HepG2 (cell line): ENCODE measurements at regions not wholly inside any gene's neighbourhood (a gene's known extent, or its start where the extent isn't known, plus 50 kb on each side); places are given as distances from the start of the nearest gene placed in this dataset.

Experiments
- ATAC-seq: fragments of 200-7000 bp; cut with Tn5 transposase; 3 replicates; pipeline ENCODE4 v1.9.1; 2020; ENCODE audit warnings: mild to moderate bottlenecking, moderate library complexity
- BruUV-seq: library from RNA; stranded (reverse); fragments of 400-500 nt; replicated peaks from 2 replicates; lab custom pipeline; 2021; lab: Mats Ljungman, UMichigan
- CTCF ChIA-PET: fragments of 300-600 bp; formaldehyde crosslinking; extraction: SDS; loops from one replicate; lab custom pipeline; 2021; ENCODE audit warnings: low total read pairs, inconsistent platforms, low intra/inter-chr PET ratio; lab: Yijun Ruan, JAX
- POLR2A ChIA-PET: fragments of 350-600 bp; sonication (Branson Sonifier 250); formaldehyde crosslinking; loops from one replicate; lab custom pipeline; 2020; ENCODE audit warnings: antibody characterized with exemption, inconsistent platforms; lab: Yijun Ruan, JAX
- DNase-seq: peaks from one replicate; pipeline ENCODE4 v3.0.0-alpha.2; 2015; ENCODE audit warnings: low spot score
- FAIRE-seq: peaks from 3 replicates; lab custom pipeline; 2011; peaks lifted over from hg19 to GRCh38; lab: Jason Lieb, UNC
- H2AFZ ChIP-seq: one replicate; pipeline ENCODE4 v1.6.1; 2011; ENCODE audit warnings: low read length, inconsistent platforms
- H3K27ac ChIP-seq: fragments of 300-600 bp; 3 replicates; pipeline ENCODE4 v1.8.0; 2011; ENCODE audit warnings: mixed run types, mild to moderate bottlenecking, mixed read lengths, low read length, inconsistent platforms; ENCODE audit not compliant: insufficient read depth; ENCODE audit errors: extremely low read length
- H3K27me3 ChIP-seq, 2 experiments: fragments of 200-600 bp in 1 of 2; 2 replicates in 1 of 2; 3 replicates in 1 of 2; pipeline versions ENCODE4 v1.6.0 to v1.8.0; 2011; ENCODE audit warnings: low read length in 2 of 2, mild to moderate bottlenecking in 2 of 2, moderate library complexity in 2 of 2, inconsistent platforms in 1 of 2; ENCODE audit not compliant: insufficient read depth in 2 of 2, control insufficient read depth in 1 of 2
- H3K36me3 ChIP-seq, 2 experiments: fragments of 200-600 bp in 1 of 2; replicated peaks in 1 of 2; 2 replicates in 1 of 2; 3 replicates in 1 of 2; pipeline versions ENCODE4 v1.5.1 to v1.8.0; 2011; ENCODE audit warnings: low read length in 2 of 2, inconsistent platforms in 1 of 2; ENCODE audit not compliant: insufficient read depth in 2 of 2, control insufficient read depth in 1 of 2
- H3K4me1 ChIP-seq: 2 replicates; pipeline ENCODE4 v1.5.1; 2012; ENCODE audit warnings: low read length, inconsistent platforms; ENCODE audit not compliant: insufficient read depth
- H3K4me2 ChIP-seq: 2 replicates; pipeline ENCODE4 v1.6.0; 2011; ENCODE audit warnings: low read depth, low read length, inconsistent platforms
- H3K4me3 ChIP-seq, 3 experiments: fragments of 200-600 bp in 1 of 3; sonication (generic), shearing (Covaris generic) in 1 of 3; replicated peaks in 1 of 3; 2 replicates each; pipeline ENCODE4 v1.5.1; 2011 to 2016; ENCODE audit warnings: low read length in 3 of 3, inconsistent platforms in 2 of 3, low read depth in 2 of 3, mild to moderate bottlenecking in 2 of 3, control low read depth in 1 of 3, mixed read lengths in 1 of 3; ENCODE audit not compliant: insufficient read depth in 1 of 3
- H3K79me2 ChIP-seq: one replicate; pipeline ENCODE4 v1.6.1; 2011; ENCODE audit warnings: low read length, inconsistent platforms; ENCODE audit not compliant: insufficient read depth
- H3K9ac ChIP-seq: 2 replicates; pipeline ENCODE4 v1.6.0; 2011; ENCODE audit warnings: mild to moderate bottlenecking, low read depth, low read length, inconsistent platforms; ENCODE audit not compliant: insufficient read depth
- H3K9me3 ChIP-seq: 2 replicates; pipeline ENCODE4 v1.5.1; 2012; ENCODE audit warnings: mild to moderate bottlenecking, low read length
- H4K20me1 ChIP-seq: 2 replicates; pipeline ENCODE4 v1.6.0; 2011; ENCODE audit warnings: inconsistent platforms, mild to moderate bottlenecking, low read length, moderate library complexity; ENCODE audit not compliant: insufficient read depth
- CHCHD3 ChIP-seq: sonication (generic); formaldehyde crosslinking; IDR thresholded peaks from 2 replicates; pipeline ENCODE4 v1.8.0; 2022; ENCODE audit warnings: mild to moderate bottlenecking, missing genetic modification reagents, moderate library complexity
- DPF2 ChIP-seq: sonication (generic); formaldehyde crosslinking; IDR thresholded peaks from 2 replicates; pipeline ENCODE4 v1.4.0; 2020; ENCODE audit warnings: mild to moderate bottlenecking, low read depth, missing genetic modification reagents, borderline replicate concordance
- EHMT2 ChIP-seq: fragments of 200-600 bp; sonication (generic); IDR thresholded peaks from 2 replicates; pipeline ENCODE4 v1.7.0; 2017; ENCODE audit warnings: antibody characterized with exemption, low read depth, low read length, borderline replicate concordance
- RARA ChIP-seq: IDR thresholded peaks from 2 replicates; pipeline ENCODE4 v1.6.1; 2016; ENCODE audit warnings: missing genetic modification reagents, missing compliant biosample characterization
- SKI ChIP-seq: fragments of 450-650 bp; IDR thresholded peaks from one replicate; pipeline ENCODE4 v1.6.1; 2018; ENCODE audit warnings: mild to moderate bottlenecking; ENCODE audit not compliant: partially characterized antibody
- SRF ChIP-seq: IDR thresholded peaks from 2 replicates; pipeline ENCODE4 v1.6.1; 2011; ENCODE audit warnings: mild to moderate bottlenecking, low read depth, low read length, moderate library complexity
- TARDBP ChIP-seq: sonication (generic); formaldehyde crosslinking; IDR thresholded peaks from 2 replicates; pipeline ENCODE4 v1.8.0; 2022; ENCODE audit warnings: mild to moderate bottlenecking, missing genetic modification reagents
- THAP11 ChIP-seq: IDR thresholded peaks from 2 replicates; pipeline ENCODE4 v1.6.1; 2016; ENCODE audit warnings: missing biosample characterization, missing genetic modification reagents
- ZBTB21 ChIP-seq: sonication (generic); formaldehyde crosslinking; IDR thresholded peaks from 2 replicates; pipeline ENCODE4 v1.4.0; 2020; ENCODE audit warnings: missing genetic modification reagents
- ZNF138 ChIP-seq: sonication (generic); formaldehyde crosslinking; IDR thresholded peaks from 2 replicates; pipeline ENCODE4 v1.5.0; 2020; ENCODE audit warnings: mild to moderate bottlenecking, low read depth, missing genetic modification reagents
- ZNF234 ChIP-seq: sonication (generic); formaldehyde crosslinking; conservative IDR thresholded peaks from 2 replicates; pipeline ENCODE4 v1.5.1; 2020; ENCODE audit warnings: mild to moderate bottlenecking, missing genetic modification reagents
- ZNF326 ChIP-seq: sonication (generic); formaldehyde crosslinking; IDR thresholded peaks from 2 replicates; pipeline ENCODE4 v1.4.0; 2020; ENCODE audit warnings: missing genetic modification reagents, borderline replicate concordance
- ZNF337 ChIP-seq: sonication (generic); formaldehyde crosslinking; IDR thresholded peaks from 2 replicates; pipeline ENCODE4 v1.5.1; 2020; ENCODE audit warnings: missing genetic modification reagents, low read depth, mild to moderate bottlenecking, borderline replicate concordance
- ZNF615 ChIP-seq: sonication (generic); formaldehyde crosslinking; IDR thresholded peaks from 2 replicates; pipeline ENCODE4 v1.5.0; 2020; ENCODE audit warnings: mild to moderate bottlenecking, missing genetic modification reagents, borderline replicate concordance
- ZNF781 ChIP-seq: sonication (generic); formaldehyde crosslinking; IDR thresholded peaks from 2 replicates; pipeline ENCODE4 v1.5.1; 2020; ENCODE audit warnings: borderline replicate concordance, mild to moderate bottlenecking, missing genetic modification reagents; ENCODE audit errors: not compliant biosample characterization
- ZNF816 ChIP-seq: sonication (generic); formaldehyde crosslinking; IDR thresholded peaks from 2 replicates; pipeline ENCODE4 v1.8.0; 2022; ENCODE audit warnings: missing genetic modification reagents, mild to moderate bottlenecking, borderline replicate concordance
- WGBS: methylation state at CpG from one replicate; pipeline ENCODE4 v1.1.6; 2017; ENCODE audit warnings: low lambda C conversion rate; 5-methylcytosine and 5-hydroxymethylcytosine counted together
- in situ Hi-C: cut with HindIII; loops from 2 replicates; pipeline ENCODE4 v1.10.0; 2017; ENCODE audit warnings: low pct_unique_long_range_greater_than_20kb; ENCODE audit not compliant: extremely low pct_ligation_motif_present
- intact Hi-C: fragments of 100-400 bp; cut with micrococcal nuclease; formaldehyde crosslinking; loops from one replicate; pipeline ENCODE4 v1.10.0; 2022; ENCODE audit not compliant: unreplicated experiment
- TF ChIP-seq, protein P1 (sequence below): sonication (generic); formaldehyde crosslinking; IDR thresholded peaks from 2 replicates; pipeline ENCODE4 v1.5.1; 2020; ENCODE audit warnings: missing genetic modification reagents, mild to moderate bottlenecking, borderline replicate concordance
- TF ChIP-seq, protein P2 (sequence below): sonication (generic); formaldehyde crosslinking; IDR thresholded peaks from 2 replicates; pipeline ENCODE4 v1.5.0; 2020; ENCODE audit warnings: mild to moderate bottlenecking, missing genetic modification reagents

DNA sequence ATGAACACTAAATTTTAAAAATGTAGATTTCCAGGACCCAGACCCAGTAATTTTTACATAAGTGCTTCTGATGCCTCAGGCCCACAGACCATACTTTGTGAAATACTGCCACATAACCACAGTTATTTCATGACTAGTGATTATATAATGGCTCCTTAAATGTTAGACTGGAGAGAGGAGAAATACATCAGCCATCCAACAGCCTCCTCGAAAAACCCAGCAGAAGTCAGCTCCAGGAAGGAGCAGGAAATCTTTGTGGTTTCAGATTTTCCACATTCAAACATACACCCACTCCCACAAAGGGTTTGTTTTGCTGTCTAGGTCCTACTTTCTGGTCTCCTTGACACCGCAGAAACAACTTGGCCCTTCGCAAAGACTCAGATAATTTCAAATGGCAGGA lies 455.2 kb downstream of the DTWD2 start (continued):
- TF ChIP-seq, protein P1, sequence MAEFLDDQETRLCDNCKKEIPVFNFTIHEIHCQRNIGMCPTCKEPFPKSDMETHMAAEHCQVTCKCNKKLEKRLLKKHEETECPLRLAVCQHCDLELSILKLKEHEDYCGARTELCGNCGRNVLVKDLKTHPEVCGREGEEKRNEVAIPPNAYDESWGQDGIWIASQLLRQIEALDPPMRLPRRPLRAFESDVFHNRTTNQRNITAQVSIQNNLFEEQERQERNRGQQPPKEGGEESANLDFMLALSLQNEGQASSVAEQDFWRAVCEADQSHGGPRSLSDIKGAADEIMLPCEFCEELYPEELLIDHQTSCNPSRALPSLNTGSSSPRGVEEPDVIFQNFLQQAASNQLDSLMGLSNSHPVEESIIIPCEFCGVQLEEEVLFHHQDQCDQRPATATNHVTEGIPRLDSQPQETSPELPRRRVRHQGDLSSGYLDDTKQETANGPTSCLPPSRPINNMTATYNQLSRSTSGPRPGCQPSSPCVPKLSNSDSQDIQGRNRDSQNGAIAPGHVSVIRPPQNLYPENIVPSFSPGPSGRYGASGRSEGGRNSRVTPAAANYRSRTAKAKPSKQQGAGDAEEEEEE (CRISPR knock-in tag), result no peak
- no peak for TF ChIP-seq RARA (CRISPR knock-in tag)

DNA sequence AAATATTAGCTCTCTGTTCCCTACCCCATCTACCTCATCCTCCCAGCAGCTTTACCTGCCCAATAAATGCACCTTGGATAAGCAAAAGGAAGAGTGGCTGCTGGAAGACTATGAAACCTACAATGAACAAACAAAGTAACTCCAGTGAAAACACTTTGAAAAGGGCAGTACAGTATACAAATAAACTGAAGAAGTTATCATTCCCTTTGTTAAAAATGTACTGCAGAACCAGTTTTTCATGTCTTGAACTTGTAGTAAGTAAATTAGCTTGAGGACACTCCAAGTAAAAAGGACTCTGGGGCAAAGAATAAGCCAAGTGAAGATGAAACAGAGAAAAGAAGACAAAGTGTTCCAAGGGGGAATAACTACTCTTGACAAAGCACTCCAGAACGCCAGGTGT lies 457.1 kb downstream of the DTWD2 start:
- ChIA-PET CTCF (no interaction called here), POLR2A (no interaction called here)
- TF ChIP-seq ZNF326 (CRISPR knock-in tag), result no peak
- TF ChIP-seq SKI, result no peak
- no peak for TF ChIP-seq ZNF138 (CRISPR knock-in tag)
- no peak for TF ChIP-seq SRF
- TF ChIP-seq EHMT2, result no peak
- TF ChIP-seq ZNF337 (CRISPR knock-in tag), result no peak
- TF ChIP-seq TARDBP (CRISPR knock-in tag), result no peak
- no peak for TF ChIP-seq ZBTB21 (CRISPR knock-in tag)
- TF ChIP-seq DPF2 (CRISPR knock-in tag), result no peak
- TF ChIP-seq, protein P2, sequence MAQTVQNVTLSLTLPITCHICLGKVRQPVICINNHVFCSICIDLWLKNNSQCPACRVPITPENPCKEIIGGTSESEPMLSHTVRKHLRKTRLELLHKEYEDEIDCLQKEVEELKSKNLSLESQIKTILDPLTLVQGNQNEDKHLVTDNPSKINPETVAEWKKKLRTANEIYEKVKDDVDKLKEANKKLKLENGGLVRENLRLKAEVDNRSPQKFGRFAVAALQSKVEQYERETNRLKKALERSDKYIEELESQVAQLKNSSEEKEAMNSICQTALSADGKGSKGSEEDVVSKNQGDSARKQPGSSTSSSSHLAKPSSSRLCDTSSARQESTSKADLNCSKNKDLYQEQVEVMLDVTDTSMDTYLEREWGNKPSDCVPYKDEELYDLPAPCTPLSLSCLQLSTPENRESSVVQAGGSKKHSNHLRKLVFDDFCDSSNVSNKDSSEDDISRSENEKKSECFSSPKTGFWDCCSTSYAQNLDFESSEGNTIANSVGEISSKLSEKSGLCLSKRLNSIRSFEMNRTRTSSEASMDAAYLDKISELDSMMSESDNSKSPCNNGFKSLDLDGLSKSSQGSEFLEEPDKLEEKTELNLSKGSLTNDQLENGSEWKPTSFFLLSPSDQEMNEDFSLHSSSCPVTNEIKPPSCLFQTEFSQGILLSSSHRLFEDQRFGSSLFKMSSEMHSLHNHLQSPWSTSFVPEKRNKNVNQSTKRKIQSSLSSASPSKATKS (CRISPR knock-in tag), result no peak
- TF ChIP-seq THAP11, result no peak
- TF ChIP-seq ZNF816 (CRISPR knock-in tag), result no peak
- TF ChIP-seq CHCHD3, result no peak
- no peak for TF ChIP-seq ZNF615 (CRISPR knock-in tag)
- TF ChIP-seq ZNF781 (CRISPR knock-in tag), result no peak
- no peak for TF ChIP-seq ZNF234
- Histone ChIP-seq H3K4me3 (no peak overlapping the region), H3K9me3 (no peaks in the 10 kb centered on the region), H3K9ac (no peak overlapping the region), H3K4me1 (no peaks in the 10 kb centered on the region), H3K79me2 (no peaks in the 10 kb centered on the region), H3K36me3 (no peaks in the 10 kb centered on the region), H3K4me2 (no peak overlapping the region), H2AFZ (no peak overlapping the region), H4K20me1 (no peaks in the 10 kb centered on the region), H3K27ac (no peak overlapping the region), H3K27me3 (no peaks in the 10 kb centered on the region)
- FAIRE-seq (no peak), DNase-seq (no peak), ATAC-seq (no peak)
- intact Hi-C loops (no loop called here), in situ Hi-C loops (no loop called here)
- no TSS peak for BruUV-seq
- 0% methylated on average over 1 of the region's 1 CpG for WGBS
